Subcutaneous abdominal adipose tissue (tissue), 5 donors: ENCODE measurements at regions not wholly inside any gene's neighbourhood (a gene's known extent, or its start where the extent isn't known, plus 50 kb on each side); places are given as distances from the start of the nearest gene placed in this dataset.

Experiments
- H3K27ac ChIP-seq: one replicate; pipeline ENCODE4 v1.7.0; 2013; ENCODE audit warnings: low read depth, mild to moderate bottlenecking, inconsistent platforms, low read length, moderate library complexity
- H3K27me3 ChIP-seq, 5 donors: one replicate each; pipeline ENCODE4 v1.7.0; 2013; ENCODE audit warnings: low read length in 5 of 5, inconsistent platforms in 1 of 5; ENCODE audit not compliant: control insufficient read depth in 5 of 5, insufficient read depth in 4 of 5
- H3K36me3 ChIP-seq, 5 donors: one replicate each; pipeline ENCODE4 v1.7.0; 2013; ENCODE audit warnings: low read length in 5 of 5; ENCODE audit not compliant: control insufficient read depth in 5 of 5, insufficient read depth in 5 of 5
- H3K4me1 ChIP-seq, 5 donors: one replicate each; pipeline ENCODE4 v1.7.0; 2013; ENCODE audit warnings: low read length in 5 of 5, mild to moderate bottlenecking in 3 of 5, moderate library complexity in 1 of 5; ENCODE audit not compliant: control insufficient read depth in 5 of 5, insufficient read depth in 5 of 5
- H3K4me3 ChIP-seq, 5 donors: one replicate each; pipeline ENCODE4 v1.7.0; 2013; ENCODE audit warnings: low read length in 5 of 5, low read depth in 1 of 5
- H3K9ac ChIP-seq, 5 donors: one replicate each; pipeline ENCODE4 v1.7.0; 2013; ENCODE audit warnings: low read length in 5 of 5, mild to moderate bottlenecking in 4 of 5, moderate library complexity in 3 of 5
- H3K9me3 ChIP-seq, 5 donors: one replicate each; pipeline ENCODE4 v1.7.0; 2013; ENCODE audit warnings: low read length in 5 of 5; ENCODE audit not compliant: control insufficient read depth in 5 of 5
- donor health status: healthy.
- donor health status: healthy.
- donor health status: healthy.
- donor health status: healthy.
- donor health status: healthy.

GRCh38 chr2:216792222-216793021 is 67.4 kb downstream of the TNP1 start:
- no peak overlapping the region for H3K9ac ChIP-seq
- H3K27me3 ChIP-seq = no peaks in the 10 kb centered on the region
- H3K4me1 ChIP-seq = peaks cover 2 to 43% (median 35%) of the 10 kb centered on the region in 5 donors
- no peaks in the 10 kb centered on the region for H3K9me3 ChIP-seq
- no peaks in the 10 kb centered on the region for H3K36me3 ChIP-seq
- no peak overlapping the region for H3K4me3 ChIP-seq
- peak overlapping the region; percentile 85 for H3K27ac ChIP-seq

- Histone ChIP-seq H3K36me3 (no peaks in the 10 kb centered on the region), H3K27me3 (no peaks in the 10 kb centered on the region), H3K4me1 (peaks cover 2 to 43% (median 35%) of the 10 kb centered on the region in 5 donors), H3K9me3 (no peaks in the 10 kb centered on the region), H3K9ac (no peak overlapping the region), H3K4me3 (no peak overlapping the region), H3K27ac (peak overlapping the region; percentile 85)
Measured at GRCh38 chr2:216791303-216791702, 68.6 kb downstream of the TNP1 start.

GRCh38 chr2:216789081-216789480 is 70.8 kb downstream of the TNP1 start:
- Histone ChIP-seq H3K4me3 (no peak overlapping the region), H3K27me3 (no peaks in the 10 kb centered on the region), H3K9ac (no peak overlapping the region), H3K36me3 (no peaks in the 10 kb centered on the region), H3K4me1 (peaks cover 2 to 43% (median 35%) of the 10 kb centered on the region in 5 donors), H3K9me3 (no peaks in the 10 kb centered on the region), H3K27ac (peak overlapping the region; percentile 33)

GRCh38 chr2:216787851-216788540 is 71.9 kb downstream of the TNP1 start:
- no peak overlapping the region for H3K4me3 ChIP-seq
- no peak overlapping the region for H3K9ac ChIP-seq
- no peaks in the 10 kb centered on the region for H3K9me3 ChIP-seq
- no peaks in the 10 kb centered on the region for H3K27me3 ChIP-seq
- peaks cover 2 to 37% (median 29%) of the 10 kb centered on the region in 5 donors for H3K4me1 ChIP-seq
- H3K36me3 ChIP-seq = no peaks in the 10 kb centered on the region
- H3K27ac ChIP-seq = no peak overlapping the region

- Histone ChIP-seq H3K4me3 (no peak overlapping the region), H3K9me3 (no peaks in the 10 kb centered on the region), H3K36me3 (no peaks in the 10 kb centered on the region), H3K9ac (no peak overlapping the region), H3K27me3 (no peaks in the 10 kb centered on the region), H3K27ac (no peak overlapping the region), H3K4me1 (peaks cover 2 to 24% (median 17%) of the 10 kb centered on the region in 5 donors)
Measured at GRCh38 chr2:216786676-216787075, 73.2 kb downstream of the TNP1 start.

- peaks cover 0 to 14% (median 8%) of the 10 kb centered on the region in 5 donors for H3K4me1 ChIP-seq
- no peaks in the 10 kb centered on the region for H3K9me3 ChIP-seq
- H3K4me3 ChIP-seq = no peak overlapping the region
- H3K9ac ChIP-seq = no peak overlapping the region
- no peak overlapping the region for H3K27ac ChIP-seq
- H3K36me3 ChIP-seq = no peaks in the 10 kb centered on the region
- no peaks in the 10 kb centered on the region for H3K27me3 ChIP-seq
Measured at GRCh38 chr2:216784456-216784855, 75.4 kb downstream of the TNP1 start.

GRCh38 chr2:216781709-216782108 is 78.2 kb downstream of the TNP1 start:
- no peak overlapping the region for H3K9ac ChIP-seq
- no peaks in the 10 kb centered on the region for H3K36me3 ChIP-seq
- H3K27me3 ChIP-seq = no peaks in the 10 kb centered on the region
- no peak overlapping the region for H3K4me3 ChIP-seq
- no peak overlapping the region for H3K27ac ChIP-seq
- H3K4me1 ChIP-seq = peaks cover 0 to 10% (median 5%) of the 10 kb centered on the region in 5 donors
- no peaks in the 10 kb centered on the region for H3K9me3 ChIP-seq

- Histone ChIP-seq H3K9me3 (no peaks in the 10 kb centered on the region), H3K27ac (no peak overlapping the region), H3K36me3 (no peaks in the 10 kb centered on the region), H3K9ac (no peak overlapping the region), H3K4me3 (no peak overlapping the region), H3K27me3 (no peaks in the 10 kb centered on the region), H3K4me1 (peaks cover 0 to 10% (median 5%) of the 10 kb centered on the region in 5 donors)
Measured at GRCh38 chr2:216780843-216781242, 79.0 kb downstream of the TNP1 start.

- H3K4me1 ChIP-seq = peaks cover 0 to 25% (median 9%) of the 10 kb centered on the region in 5 donors
- H3K9me3 ChIP-seq = no peaks in the 10 kb centered on the region
- no peak overlapping the region for H3K4me3 ChIP-seq
- H3K9ac ChIP-seq = no peak overlapping the region
- H3K36me3 ChIP-seq = no peaks in the 10 kb centered on the region
- no peaks in the 10 kb centered on the region for H3K27me3 ChIP-seq
- no peak overlapping the region for H3K27ac ChIP-seq
Measured at GRCh38 chr2:216777637-216778273, 82.1 kb downstream of the TNP1 start.
